ENCODE measurements at regions not wholly inside any gene's neighbourhood (a gene's known extent, or its start where the extent isn't known, plus 50 kb on each side); places are given as distances from the start of the nearest gene placed in this dataset.

- H3K9me3 ChIP-seq, result no peaks in the 10 kb centered on the region
- H3K4me3 ChIP-seq (ENCODE audit: low read depth, low read length), result no peak overlapping the region
- TF ChIP-seq, protein P1, sequence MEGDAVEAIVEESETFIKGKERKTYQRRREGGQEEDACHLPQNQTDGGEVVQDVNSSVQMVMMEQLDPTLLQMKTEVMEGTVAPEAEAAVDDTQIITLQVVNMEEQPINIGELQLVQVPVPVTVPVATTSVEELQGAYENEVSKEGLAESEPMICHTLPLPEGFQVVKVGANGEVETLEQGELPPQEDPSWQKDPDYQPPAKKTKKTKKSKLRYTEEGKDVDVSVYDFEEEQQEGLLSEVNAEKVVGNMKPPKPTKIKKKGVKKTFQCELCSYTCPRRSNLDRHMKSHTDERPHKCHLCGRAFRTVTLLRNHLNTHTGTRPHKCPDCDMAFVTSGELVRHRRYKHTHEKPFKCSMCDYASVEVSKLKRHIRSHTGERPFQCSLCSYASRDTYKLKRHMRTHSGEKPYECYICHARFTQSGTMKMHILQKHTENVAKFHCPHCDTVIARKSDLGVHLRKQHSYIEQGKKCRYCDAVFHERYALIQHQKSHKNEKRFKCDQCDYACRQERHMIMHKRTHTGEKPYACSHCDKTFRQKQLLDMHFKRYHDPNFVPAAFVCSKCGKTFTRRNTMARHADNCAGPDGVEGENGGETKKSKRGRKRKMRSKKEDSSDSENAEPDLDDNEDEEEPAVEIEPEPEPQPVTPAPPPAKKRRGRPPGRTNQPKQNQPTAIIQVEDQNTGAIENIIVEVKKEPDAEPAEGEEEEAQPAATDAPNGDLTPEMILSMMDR (IDR thresholded peaks at IDR 0.05; ENCODE audit: low read depth, low read length), result no peak
- no peaks in the 10 kb centered on the region for H3K36me3 ChIP-seq
- DNase-seq, result peak; percentile 44
- H3K27me3 ChIP-seq, result no peaks in the 10 kb centered on the region
- H3K4me1 ChIP-seq, result peaks cover 11% of the 10 kb centered on the region; the same call in 1 of the 2 replicates
These were observed 265.9 kb downstream of the SOX9 start for GRCh38 chr17:72386619-72387237.

DNA sequence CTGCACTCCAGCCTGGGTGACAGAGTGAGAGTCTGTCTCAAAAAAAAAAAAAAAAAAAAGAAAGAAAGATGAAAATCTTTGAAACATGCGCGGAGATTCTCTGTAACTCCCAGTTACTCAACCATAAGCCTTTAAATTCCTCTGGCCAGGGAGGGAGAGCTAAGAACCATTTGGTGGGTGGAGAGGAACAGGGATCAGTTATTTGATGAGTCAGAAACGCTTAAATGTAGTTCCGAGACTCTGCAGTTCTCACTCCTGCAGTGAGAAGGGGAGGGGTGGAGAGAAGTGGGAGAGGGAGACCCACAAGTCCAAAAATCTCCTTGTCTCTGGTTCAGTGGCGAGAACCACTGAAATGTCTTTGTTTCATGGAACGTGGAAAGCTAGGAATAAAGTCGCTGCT, 266.7 kb downstream of the SOX9 start:
- Histone ChIP-seq H3K4me1 (peaks cover 7% of the 10 kb centered on the region; the same call in 1 of the 2 replicates), H3K4me3 (ENCODE audit: low read depth, low read length) (no peak overlapping the region)
- DNase-seq, result no peak

DNA sequence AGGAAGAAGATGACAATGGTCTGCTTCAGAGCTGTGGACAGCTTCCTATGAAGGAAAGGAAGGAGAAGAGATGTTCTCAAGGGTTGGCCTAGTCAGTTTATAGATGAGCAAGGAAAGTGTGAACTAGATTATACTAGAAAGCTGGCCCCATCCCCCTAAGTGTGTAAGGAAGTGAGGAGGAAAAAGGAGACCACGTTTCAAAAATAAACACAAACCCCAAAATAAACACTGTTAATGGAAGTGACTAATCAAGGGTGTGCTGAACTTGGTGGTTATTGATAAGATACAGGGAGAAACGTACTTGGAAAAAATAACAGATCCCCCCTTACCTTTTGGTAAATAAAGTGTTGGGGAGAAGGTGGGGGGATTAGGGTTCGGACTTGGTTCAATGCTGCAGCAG, 267.1 kb downstream of the SOX9 start:
- Histone ChIP-seq H3K4me3 (ENCODE audit: low read depth, low read length) (no peak overlapping the region), H3K27me3 (no peaks in the 10 kb centered on the region), H3K36me3 (no peaks in the 10 kb centered on the region), H3K4me1 (peaks cover 7% of the 10 kb centered on the region; the same call in 1 of the 2 replicates), H3K9me3 (no peaks in the 10 kb centered on the region)
- TF ChIP-seq, protein P1 (IDR thresholded peaks at IDR 0.05; ENCODE audit: low read depth, low read length), result no peak
- DNase-seq, result no peak

More for the DNA sequence above, 266.7 kb downstream of the SOX9 start:
- H3K36me3 ChIP-seq, result no peaks in the 10 kb centered on the region
- H3K27me3 ChIP-seq, result no peaks in the 10 kb centered on the region
- no peaks in the 10 kb centered on the region for H3K9me3 ChIP-seq
- TF ChIP-seq, protein P1 (IDR thresholded peaks at IDR 0.05; ENCODE audit: low read depth, low read length), result no peak

DNA sequence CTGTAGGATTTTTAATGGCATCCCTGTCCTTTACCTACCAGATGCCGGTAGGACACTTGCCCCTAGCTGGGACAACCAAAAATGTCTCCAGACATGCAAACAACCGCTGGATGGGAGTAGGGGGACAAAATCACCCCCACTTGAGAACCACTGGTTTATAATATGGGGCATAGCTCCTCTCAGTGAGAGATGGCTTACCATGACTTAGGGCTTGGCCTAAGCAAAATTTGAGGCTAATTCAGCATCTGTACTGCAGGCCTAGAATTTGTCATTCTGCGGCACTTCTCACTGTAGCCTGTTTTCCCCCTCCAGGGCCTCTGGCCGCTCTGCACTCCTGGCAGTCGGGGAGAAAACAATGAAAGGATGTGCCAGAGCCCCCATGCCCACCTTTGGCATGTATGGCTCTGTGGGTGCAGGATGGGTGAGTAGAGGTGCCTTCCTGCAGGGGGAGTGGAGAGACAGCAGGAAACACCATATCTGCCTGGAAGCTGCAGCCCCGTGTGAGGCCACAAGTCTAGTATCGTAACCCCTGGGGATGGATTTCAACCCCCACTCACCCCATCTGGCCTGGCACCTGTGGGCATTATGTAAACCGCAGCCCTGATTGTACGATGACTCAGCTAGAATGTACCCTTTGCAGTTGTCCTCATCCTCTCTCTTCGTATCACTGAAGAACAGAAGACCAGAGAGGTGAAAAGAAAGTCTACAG, 268.1 kb downstream of the SOX9 start:
- DNase-seq, result no peak
- Histone ChIP-seq H3K9me3 (no peaks in the 10 kb centered on the region), H3K27me3 (no peaks in the 10 kb centered on the region), H3K4me1 (peaks cover 7% of the 10 kb centered on the region; the same call in 1 of the 2 replicates), H3K36me3 (no peaks in the 10 kb centered on the region), H3K4me3 (ENCODE audit: low read depth, low read length) (no peak overlapping the region)
- TF ChIP-seq, protein P1 (IDR thresholded peaks at IDR 0.05; ENCODE audit: low read depth, low read length), result peak; percentile 18; the same call in 1 of the 2 replicates

GRCh38 chr17:72390675-72391508, 270.1 kb downstream of the SOX9 start:
- Histone ChIP-seq H3K27me3 (no peaks in the 10 kb centered on the region), H3K9me3 (no peaks in the 10 kb centered on the region), H3K4me1 (peaks cover 7% of the 10 kb centered on the region; the same call in 1 of the 2 replicates), H3K4me3 (ENCODE audit: low read depth, low read length) (no peak overlapping the region), H3K36me3 (no peaks in the 10 kb centered on the region)
- TF ChIP-seq, protein P1 (IDR thresholded peaks at IDR 0.05; ENCODE audit: low read depth, low read length), result no peak
- no peak for DNase-seq

All from BE2C (cell line).